Liver (tissue), 8 donors: ENCODE measurements at regions not wholly inside any gene's neighbourhood (a gene's known extent, or its start where the extent isn't known, plus 50 kb on each side); places are given as distances from the start of the nearest gene placed in this dataset.

Experiments used
- DNase-seq: peaks from one replicate; pipeline ENCODE4 v3.0.0-alpha.2; 2017; ENCODE audit warnings: low spot score
- H3K27ac ChIP-seq, 2 donors: one replicate each; pipeline ENCODE4 v1.7.0; 2013; ENCODE audit warnings: inconsistent platforms in 2 of 2, low read length in 2 of 2, control low read depth in 1 of 2, low read depth in 1 of 2, mild to moderate bottlenecking in 1 of 2
- H3K27me3 ChIP-seq, 4 donors: one replicate each; pipeline versions ENCODE4 v1.6.1 to v1.7.0; 2013; ENCODE audit warnings: low read length in 3 of 4, inconsistent platforms in 1 of 4, mild to moderate bottlenecking in 1 of 4, moderate library complexity in 1 of 4; ENCODE audit not compliant: control insufficient read depth in 4 of 4, insufficient read depth in 4 of 4
- H3K36me3 ChIP-seq, 4 donors: one replicate each; pipeline versions ENCODE4 v1.6.1 to v1.7.0; 2013; ENCODE audit warnings: low read length in 3 of 4, mild to moderate bottlenecking in 3 of 4, low read depth in 1 of 4, moderate library complexity in 1 of 4; ENCODE audit not compliant: control insufficient read depth in 4 of 4, insufficient read depth in 3 of 4
- H3K4me1 ChIP-seq, 4 donors: one replicate each; pipeline versions ENCODE4 v1.6.1 to v1.7.0; 2013; ENCODE audit warnings: low read length in 3 of 4, mild to moderate bottlenecking in 3 of 4, moderate library complexity in 1 of 4; ENCODE audit not compliant: control insufficient read depth in 4 of 4, insufficient read depth in 4 of 4
- H3K4me3 ChIP-seq, 3 donors: one replicate each; pipeline versions ENCODE4 v1.6.1 to v1.7.0; 2013; ENCODE audit warnings: low read length in 3 of 3, control low read depth in 1 of 3, low read depth in 1 of 3, mild to moderate bottlenecking in 1 of 3
- H3K9ac ChIP-seq, 2 donors: one replicate each; pipeline ENCODE4 v1.7.0; 2013; ENCODE audit warnings: low read length in 2 of 2, mild to moderate bottlenecking in 2 of 2, moderate library complexity in 2 of 2, control low read depth in 1 of 2, low read depth in 1 of 2
- H3K9me3 ChIP-seq, 4 donors: one replicate each; pipeline versions ENCODE4 v1.6.1 to v1.7.0; 2013; ENCODE audit warnings: low read length in 3 of 4; ENCODE audit not compliant: control insufficient read depth in 4 of 4
- ATF3 ChIP-seq: IDR thresholded peaks from 2 replicates; pipeline ENCODE4 v1.6.1; 2016; ENCODE audit warnings: antibody characterized with exemption
- EGR1 ChIP-seq, 2 donors: IDR thresholded peaks; 2 replicates each; pipeline ENCODE4 v1.6.1; 2016 to 2018; ENCODE audit warnings: antibody characterized with exemption in 2 of 2, low read depth in 2 of 2
- FOXA1 ChIP-seq: IDR thresholded peaks from 2 replicates; pipeline ENCODE4 v1.6.1; 2016; ENCODE audit warnings: antibody characterized with exemption
- GABPA ChIP-seq, 2 donors: IDR thresholded peaks in 1 of 2; conservative IDR thresholded peaks in 1 of 2; 2 replicates each; pipeline ENCODE4 v1.6.1; 2016; ENCODE audit warnings: antibody characterized with exemption in 2 of 2, mild to moderate bottlenecking in 1 of 2, moderate library complexity in 1 of 2
- HNF4A ChIP-seq, 2 donors: conservative IDR thresholded peaks; 2 replicates each; pipeline ENCODE4 v1.6.1; 2016; ENCODE audit warnings: antibody characterized with exemption in 2 of 2, mild to moderate bottlenecking in 2 of 2
- HNF4G ChIP-seq: IDR thresholded peaks from 2 replicates; pipeline ENCODE4 v1.6.1; 2016; ENCODE audit warnings: antibody characterized with exemption
- JUND ChIP-seq, 2 donors: IDR thresholded peaks; 2 replicates each; pipeline ENCODE4 v1.6.1; 2016; ENCODE audit warnings: antibody characterized with exemption in 2 of 2
- MAX ChIP-seq: IDR thresholded peaks from 2 replicates; pipeline ENCODE4 v1.6.1; 2016; ENCODE audit warnings: antibody characterized with exemption
- NR2F2 ChIP-seq: IDR thresholded peaks from 2 replicates; pipeline ENCODE4 v1.6.1; 2016; ENCODE audit warnings: antibody characterized with exemption
- RAD21 ChIP-seq, 2 donors: IDR thresholded peaks; 2 replicates each; pipeline ENCODE4 v1.6.1; 2016; ENCODE audit warnings: antibody characterized with exemption in 2 of 2, mild to moderate bottlenecking in 2 of 2
- REST ChIP-seq: IDR thresholded peaks from 2 replicates; pipeline ENCODE4 v1.6.1; 2016; ENCODE audit warnings: antibody characterized with exemption, mild to moderate bottlenecking
- RXRA ChIP-seq, 2 donors: IDR thresholded peaks; 2 replicates each; pipeline ENCODE4 v1.6.1; 2017 to 2018; ENCODE audit warnings: antibody characterized with exemption in 2 of 2, mild to moderate bottlenecking in 1 of 2
- SP1 ChIP-seq: IDR thresholded peaks from 2 replicates; pipeline ENCODE4 v1.6.1; 2018; ENCODE audit warnings: antibody characterized with exemption, mild to moderate bottlenecking
- TAF1 ChIP-seq: conservative IDR thresholded peaks from 2 replicates; pipeline ENCODE4 v1.6.1; 2016; ENCODE audit warnings: antibody characterized with exemption, mild to moderate bottlenecking
- YY1 ChIP-seq: IDR thresholded peaks from 2 replicates; pipeline ENCODE4 v1.6.1; 2016; ENCODE audit warnings: antibody characterized with exemption, mild to moderate bottlenecking
- WGBS: extraction: QIAGEN DNeasy Blood & Tissue Kit; methylation state at CpG from one replicate; pipeline ENCODE4 v1.1.7; 2013; 5-methylcytosine and 5-hydroxymethylcytosine counted together
- TF ChIP-seq, protein P1 (sequence below): fragments of 150-350 bp; IDR thresholded peaks from 2 replicates; pipeline ENCODE4 v1.5.1; 2017; ENCODE audit warnings: improper control_type of control experiment, low read depth, low read length; ENCODE audit not compliant: missing input control
- TF ChIP-seq, protein P2 (sequence below): IDR thresholded peaks from 2 replicates; pipeline ENCODE4 v1.6.1; 2016; ENCODE audit warnings: antibody characterized with exemption
- donor health status: healthy.
- donor health status: healthy.
- donor health status: healthy.
- donor health status: healthy.
- donor health status: healthy.

GRCh38 chr2:107091163-107091864 lies 205.3 kb upstream of the ST6GAL2 start:
- 56% methylated on average over 7 of the region's 7 CpGs for WGBS
- Histone ChIP-seq H3K4me3 (no peak overlapping the region), H3K27me3 (no peaks in the 10 kb centered on the region)

More at GRCh38 chr2:107091163-107091864, 205.3 kb upstream of the ST6GAL2 start:
- Histone ChIP-seq H3K36me3 (no peaks in the 10 kb centered on the region), H3K4me1 (no peaks in the 10 kb centered on the region), H3K9ac (no peak overlapping the region), H3K27ac (no peak overlapping the region), H3K9me3 (no peaks in the 10 kb centered on the region)
- no peak for DNase-seq
- TF ChIP-seq RAD21 (IDR thresholded peaks at IDR 0.05) (no peak), FOXA1 (no peak), RXRA (IDR thresholded peaks at IDR 0.05) (no peak), NR2F2 (no peak), JUND (IDR thresholded peaks at IDR 0.05) (no peak), SP1 (no peak), TAF1 (no peak), REST (no peak), EGR1 (IDR thresholded peaks at IDR 0.05; ENCODE audit: low read depth in 2 of 2) (no peak), ATF3 (no peak), YY1 (no peak), GABPA (IDR thresholded peaks at IDR 0.05 in 1 of 2, conservative IDR thresholded peaks at IDR 0.05 in 1 of 2) (no peak), HNF4G (no peak), MAX (no peak), HNF4A (conservative IDR thresholded peaks at IDR 0.05) (no peak)
- TF ChIP-seq, protein P1, sequence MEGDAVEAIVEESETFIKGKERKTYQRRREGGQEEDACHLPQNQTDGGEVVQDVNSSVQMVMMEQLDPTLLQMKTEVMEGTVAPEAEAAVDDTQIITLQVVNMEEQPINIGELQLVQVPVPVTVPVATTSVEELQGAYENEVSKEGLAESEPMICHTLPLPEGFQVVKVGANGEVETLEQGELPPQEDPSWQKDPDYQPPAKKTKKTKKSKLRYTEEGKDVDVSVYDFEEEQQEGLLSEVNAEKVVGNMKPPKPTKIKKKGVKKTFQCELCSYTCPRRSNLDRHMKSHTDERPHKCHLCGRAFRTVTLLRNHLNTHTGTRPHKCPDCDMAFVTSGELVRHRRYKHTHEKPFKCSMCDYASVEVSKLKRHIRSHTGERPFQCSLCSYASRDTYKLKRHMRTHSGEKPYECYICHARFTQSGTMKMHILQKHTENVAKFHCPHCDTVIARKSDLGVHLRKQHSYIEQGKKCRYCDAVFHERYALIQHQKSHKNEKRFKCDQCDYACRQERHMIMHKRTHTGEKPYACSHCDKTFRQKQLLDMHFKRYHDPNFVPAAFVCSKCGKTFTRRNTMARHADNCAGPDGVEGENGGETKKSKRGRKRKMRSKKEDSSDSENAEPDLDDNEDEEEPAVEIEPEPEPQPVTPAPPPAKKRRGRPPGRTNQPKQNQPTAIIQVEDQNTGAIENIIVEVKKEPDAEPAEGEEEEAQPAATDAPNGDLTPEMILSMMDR = no peak
- TF ChIP-seq, protein P2, sequence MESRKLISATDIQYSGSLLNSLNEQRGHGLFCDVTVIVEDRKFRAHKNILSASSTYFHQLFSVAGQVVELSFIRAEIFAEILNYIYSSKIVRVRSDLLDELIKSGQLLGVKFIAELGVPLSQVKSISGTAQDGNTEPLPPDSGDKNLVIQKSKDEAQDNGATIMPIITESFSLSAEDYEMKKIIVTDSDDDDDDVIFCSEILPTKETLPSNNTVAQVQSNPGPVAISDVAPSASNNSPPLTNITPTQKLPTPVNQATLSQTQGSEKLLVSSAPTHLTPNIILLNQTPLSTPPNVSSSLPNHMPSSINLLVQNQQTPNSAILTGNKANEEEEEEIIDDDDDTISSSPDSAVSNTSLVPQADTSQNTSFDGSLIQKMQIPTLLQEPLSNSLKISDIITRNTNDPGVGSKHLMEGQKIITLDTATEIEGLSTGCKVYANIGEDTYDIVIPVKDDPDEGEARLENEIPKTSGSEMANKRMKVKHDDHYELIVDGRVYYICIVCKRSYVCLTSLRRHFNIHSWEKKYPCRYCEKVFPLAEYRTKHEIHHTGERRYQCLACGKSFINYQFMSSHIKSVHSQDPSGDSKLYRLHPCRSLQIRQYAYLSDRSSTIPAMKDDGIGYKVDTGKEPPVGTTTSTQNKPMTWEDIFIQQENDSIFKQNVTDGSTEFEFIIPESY = no peak
